ENCODE measurements at regions not wholly inside any gene's neighbourhood (a gene's known extent, or its start where the extent isn't known, plus 50 kb on each side); places are given as distances from the start of the nearest gene placed in this dataset.
A peak's percentile ranks its signal among the peaks of the same experiment; 100 is the strongest.
"Not testable (repeated sequence)": the region's sequence is repeated elsewhere in the genome, so short reads cannot be mapped to it uniquely, and the experiment has no call there.

- no peak for DNase-seq (ENCODE audit: missing footprints)
- intact Hi-C loops (cut with DNase I), result no loop called here
- no peak for ATAC-seq
Observed at GRCh38 chr7:121634356-121634755, 238.2 kb upstream of the FAM3C start.

GRCh38 chr7:121633186-121633585, 237.1 kb upstream of the FAM3C start:
- ATAC-seq (no peak), DNase-seq (ENCODE audit: missing footprints) (no peak)
- intact Hi-C loops (cut with DNase I), result no loop called here

- intact Hi-C loops (cut with DNase I), result no loop called here
- ATAC-seq, result peak; percentile 59
- DNase-seq (ENCODE audit: missing footprints), result peak; percentile 69
Observed at GRCh38 chr7:121624958-121625357, 228.8 kb upstream of the FAM3C start.

- ATAC-seq (no peak), DNase-seq (ENCODE audit: missing footprints) (no peak)
- intact Hi-C loops (cut with DNase I), result no loop called here
Observed at GRCh38 chr7:121623130-121623872, 227.2 kb upstream of the FAM3C start.

- ATAC-seq (no peak), DNase-seq (ENCODE audit: missing footprints) (no peak)
- intact Hi-C loops (cut with DNase I), result no loop called here
Observed at GRCh38 chr7:121621937-121622336, 225.8 kb upstream of the FAM3C start.

GRCh38 chr7:121620953-121621606, 225.0 kb upstream of the FAM3C start:
- ATAC-seq (no peak), DNase-seq (ENCODE audit: missing footprints) (no peak)
- intact Hi-C loops (cut with DNase I), result no loop called here

GRCh38 chr7:121620206-121620605, 224.1 kb upstream of the FAM3C start:
- intact Hi-C loops (cut with DNase I), result no loop called here
- ATAC-seq (no peak), DNase-seq (ENCODE audit: missing footprints) (no peak)

GRCh38 chr7:121618182-121618581, 222.1 kb upstream of the FAM3C start:
- intact Hi-C loops (cut with DNase I), result no loop called here
- DNase-seq (ENCODE audit: missing footprints) (no peak), ATAC-seq (no peak)

- intact Hi-C loops (cut with DNase I), result no loop called here
- ATAC-seq (peak; percentile 80), DNase-seq (ENCODE audit: missing footprints) (no peak)
Observed at GRCh38 chr7:121610243-121610642, 214.1 kb upstream of the FAM3C start.

- ATAC-seq, result no peak
- intact Hi-C loops (cut with DNase I), result no loop called here
- no peak for DNase-seq (ENCODE audit: missing footprints)
Observed at GRCh38 chr7:121609208-121609607, 213.1 kb upstream of the FAM3C start.

GRCh38 chr7:121608785-121609184, 212.7 kb upstream of the FAM3C start:
- intact Hi-C loops (cut with DNase I), result no loop called here
- ATAC-seq (no peak), DNase-seq (ENCODE audit: missing footprints) (no peak)

GRCh38 chr7:121608183-121608582, 212.1 kb upstream of the FAM3C start:
- DNase-seq (ENCODE audit: missing footprints); ATAC-seq; intact Hi-C loops (cut with DNase I): not testable (repeated sequence)

- no peak for ATAC-seq
- intact Hi-C loops (cut with DNase I), result no loop called here
- no peak for DNase-seq (ENCODE audit: missing footprints)
Observed at GRCh38 chr7:121605317-121605680, 209.2 kb upstream of the FAM3C start.

GRCh38 chr7:121604627-121605316, 208.7 kb upstream of the FAM3C start:
- intact Hi-C loops (cut with DNase I), result no loop called here
- no peak for DNase-seq (ENCODE audit: missing footprints)

GRCh38 chr7:121603886-121604285, 207.8 kb upstream of the FAM3C start:
- no peak for ATAC-seq
- no peak for DNase-seq (ENCODE audit: missing footprints)
- intact Hi-C loops (cut with DNase I), result no loop called here

More at GRCh38 chr7:121604627-121605316, 208.7 kb upstream of the FAM3C start:
- ATAC-seq, result peak; percentile 91

- ATAC-seq, result no peak
- no peak for DNase-seq (ENCODE audit: missing footprints)
- intact Hi-C loops (cut with DNase I), result no loop called here
Observed at GRCh38 chr7:121599887-121600286, 203.8 kb upstream of the FAM3C start.

GRCh38 chr7:121595758-121596696, 199.9 kb upstream of the FAM3C start:
- ATAC-seq (no peak), DNase-seq (ENCODE audit: missing footprints) (no peak)
- intact Hi-C loops (cut with DNase I), result no loop called here

GRCh38 chr7:121591926-121592325, 195.8 kb upstream of the FAM3C start:
- DNase-seq (ENCODE audit: missing footprints) (no peak), ATAC-seq (no peak)
- intact Hi-C loops (cut with DNase I), result no loop called here

GRCh38 chr7:121587435-121587834, 191.3 kb upstream of the FAM3C start:
- DNase-seq (ENCODE audit: missing footprints) (no peak), ATAC-seq (no peak)
- intact Hi-C loops (cut with DNase I), result no loop called here

Measured in Right ventricle myocardium inferior (tissue), 1 donor.